ENCODE measurements at regions not wholly inside any gene's neighbourhood (a gene's known extent, or its start where the extent isn't known, plus 50 kb on each side); places are given as distances from the start of the nearest gene placed in this dataset.

- no peak for DNase-seq
Observed at GRCh38 chr2:139925903-139926302, 1145.7 kb upstream of the NXPH2 start.

GRCh38 chr2:139924070-139924469 lies 1143.9 kb upstream of the NXPH2 start:
- DNase-seq, result no peak

- no peak for DNase-seq
Observed at GRCh38 chr2:139918982-139919381, 1138.8 kb upstream of the NXPH2 start.

GRCh38 chr2:139917690-139918384 lies 1137.6 kb upstream of the NXPH2 start:
- DNase-seq, result no peak

- DNase-seq, result no peak
Observed at GRCh38 chr2:139916822-139917221, 1136.6 kb upstream of the NXPH2 start.

GRCh38 chr2:139911160-139911559 lies 1131.0 kb upstream of the NXPH2 start:
- no peak for DNase-seq

GRCh38 chr2:139909136-139909535 lies 1128.9 kb upstream of the NXPH2 start:
- DNase-seq, result no peak

- no peak for DNase-seq
Observed at GRCh38 chr2:139905624-139906023, 1125.4 kb upstream of the NXPH2 start.

GRCh38 chr2:139891636-139892035 lies 1111.4 kb upstream of the NXPH2 start:
- DNase-seq, result no peak

GRCh38 chr2:139885921-139886498 lies 1105.8 kb upstream of the NXPH2 start:
- no peak for DNase-seq

GRCh38 chr2:139876964-139877363 lies 1096.8 kb upstream of the NXPH2 start:
- no peak for DNase-seq

- DNase-seq, result no peak
Observed at GRCh38 chr2:139876321-139876720, 1096.1 kb upstream of the NXPH2 start.

GRCh38 chr2:139872503-139872902 lies 1092.3 kb upstream of the NXPH2 start:
- DNase-seq, result no peak

- DNase-seq, result no peak
Observed at GRCh38 chr2:139872032-139872431, 1091.8 kb upstream of the NXPH2 start.

- DNase-seq, result no peak
Observed at GRCh38 chr2:139867601-139868226, 1087.5 kb upstream of the NXPH2 start.

- DNase-seq, result no peak
Observed at GRCh38 chr2:139864821-139865302, 1084.7 kb upstream of the NXPH2 start.

GRCh38 chr2:139854769-139855483 lies 1074.7 kb upstream of the NXPH2 start:
- DNase-seq, result no peak

GRCh38 chr2:139850254-139850890 lies 1070.2 kb upstream of the NXPH2 start:
- no peak for DNase-seq

- DNase-seq, result no peak
Observed at GRCh38 chr2:139836769-139837168, 1056.6 kb upstream of the NXPH2 start.

- DNase-seq, result no peak
Observed at GRCh38 chr2:139835101-139835500, 1054.9 kb upstream of the NXPH2 start.

GRCh38 chr2:139828011-139828410 lies 1047.8 kb upstream of the NXPH2 start:
- DNase-seq, result no peak

GRCh38 chr2:139825726-139826125 lies 1045.5 kb upstream of the NXPH2 start:
- DNase-seq, result no peak

- no peak for DNase-seq
Observed at GRCh38 chr2:139819273-139819796, 1039.1 kb upstream of the NXPH2 start.

Measured in kidney glomerular epithelial cell (primary cell).